ENCODE measurements at regions not wholly inside any gene's neighbourhood (a gene's known extent, or its start where the extent isn't known, plus 50 kb on each side); places are given as distances from the start of the nearest gene placed in this dataset.

GRCh38 chr15:46411900-46412299, 777.1 kb downstream of the SQOR start:
- TF ChIP-seq, protein P1, sequence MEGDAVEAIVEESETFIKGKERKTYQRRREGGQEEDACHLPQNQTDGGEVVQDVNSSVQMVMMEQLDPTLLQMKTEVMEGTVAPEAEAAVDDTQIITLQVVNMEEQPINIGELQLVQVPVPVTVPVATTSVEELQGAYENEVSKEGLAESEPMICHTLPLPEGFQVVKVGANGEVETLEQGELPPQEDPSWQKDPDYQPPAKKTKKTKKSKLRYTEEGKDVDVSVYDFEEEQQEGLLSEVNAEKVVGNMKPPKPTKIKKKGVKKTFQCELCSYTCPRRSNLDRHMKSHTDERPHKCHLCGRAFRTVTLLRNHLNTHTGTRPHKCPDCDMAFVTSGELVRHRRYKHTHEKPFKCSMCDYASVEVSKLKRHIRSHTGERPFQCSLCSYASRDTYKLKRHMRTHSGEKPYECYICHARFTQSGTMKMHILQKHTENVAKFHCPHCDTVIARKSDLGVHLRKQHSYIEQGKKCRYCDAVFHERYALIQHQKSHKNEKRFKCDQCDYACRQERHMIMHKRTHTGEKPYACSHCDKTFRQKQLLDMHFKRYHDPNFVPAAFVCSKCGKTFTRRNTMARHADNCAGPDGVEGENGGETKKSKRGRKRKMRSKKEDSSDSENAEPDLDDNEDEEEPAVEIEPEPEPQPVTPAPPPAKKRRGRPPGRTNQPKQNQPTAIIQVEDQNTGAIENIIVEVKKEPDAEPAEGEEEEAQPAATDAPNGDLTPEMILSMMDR (conservative IDR thresholded peaks at IDR 0.05; ENCODE audit: low read depth, low read length): no peak
- TF ChIP-seq, protein P2, sequence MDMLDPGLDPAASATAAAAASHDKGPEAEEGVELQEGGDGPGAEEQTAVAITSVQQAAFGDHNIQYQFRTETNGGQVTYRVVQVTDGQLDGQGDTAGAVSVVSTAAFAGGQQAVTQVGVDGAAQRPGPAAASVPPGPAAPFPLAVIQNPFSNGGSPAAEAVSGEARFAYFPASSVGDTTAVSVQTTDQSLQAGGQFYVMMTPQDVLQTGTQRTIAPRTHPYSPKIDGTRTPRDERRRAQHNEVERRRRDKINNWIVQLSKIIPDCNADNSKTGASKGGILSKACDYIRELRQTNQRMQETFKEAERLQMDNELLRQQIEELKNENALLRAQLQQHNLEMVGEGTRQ (IDR thresholded peaks at IDR 0.05; ENCODE audit: low read depth, low read length): no peak

All from IMR-90 (cell line).